ENCODE measurements at regions not wholly inside any gene's neighbourhood (a gene's known extent, or its start where the extent isn't known, plus 50 kb on each side); places are given as distances from the start of the nearest gene placed in this dataset.

- Mint-ChIP-seq H3K36me3 (ENCODE audit: low read depth) (no peaks in the 10 kb centered on the region), H3K27ac (no peak overlapping the region), H3K4me1 (no peaks in the 10 kb centered on the region), H3K27me3 (ENCODE audit: insufficient read depth) (no peaks in the 10 kb centered on the region), H3K4me3 (no peak overlapping the region), H3K9me3 (no peaks in the 10 kb centered on the region)
- Histone ChIP-seq H3K9ac (ENCODE audit: extremely low read depth, low read length, poor library complexity, severe bottlenecking) (no peak overlapping the region), H3K36me3 (ENCODE audit: control insufficient read depth, insufficient read depth, low read length) (no peaks in the 10 kb centered on the region), H3K27me3 (ENCODE audit: control insufficient read depth, insufficient read depth, low read length, poor library complexity, severe bottlenecking) (no peaks in the 10 kb centered on the region), H3K27ac (ENCODE audit: low read depth, low read length) (no peak overlapping the region), H3K9me3 (ENCODE audit: control insufficient read depth, low read length) (no peaks in the 10 kb centered on the region), H3K4me3 (ENCODE audit: low read length) (no peak overlapping the region), H3K4me1 (ENCODE audit: control insufficient read depth, insufficient read depth, low read length) (no peaks in the 10 kb centered on the region)
- 88 to 94% methylated on average over 1 to 2 of the region's 2 CpGs for WGBS, 2 experiments (ENCODE audit: insufficient coverage in 1 of 2, insufficient read length in 1 of 2)
- TF ChIP-seq, protein P1, sequence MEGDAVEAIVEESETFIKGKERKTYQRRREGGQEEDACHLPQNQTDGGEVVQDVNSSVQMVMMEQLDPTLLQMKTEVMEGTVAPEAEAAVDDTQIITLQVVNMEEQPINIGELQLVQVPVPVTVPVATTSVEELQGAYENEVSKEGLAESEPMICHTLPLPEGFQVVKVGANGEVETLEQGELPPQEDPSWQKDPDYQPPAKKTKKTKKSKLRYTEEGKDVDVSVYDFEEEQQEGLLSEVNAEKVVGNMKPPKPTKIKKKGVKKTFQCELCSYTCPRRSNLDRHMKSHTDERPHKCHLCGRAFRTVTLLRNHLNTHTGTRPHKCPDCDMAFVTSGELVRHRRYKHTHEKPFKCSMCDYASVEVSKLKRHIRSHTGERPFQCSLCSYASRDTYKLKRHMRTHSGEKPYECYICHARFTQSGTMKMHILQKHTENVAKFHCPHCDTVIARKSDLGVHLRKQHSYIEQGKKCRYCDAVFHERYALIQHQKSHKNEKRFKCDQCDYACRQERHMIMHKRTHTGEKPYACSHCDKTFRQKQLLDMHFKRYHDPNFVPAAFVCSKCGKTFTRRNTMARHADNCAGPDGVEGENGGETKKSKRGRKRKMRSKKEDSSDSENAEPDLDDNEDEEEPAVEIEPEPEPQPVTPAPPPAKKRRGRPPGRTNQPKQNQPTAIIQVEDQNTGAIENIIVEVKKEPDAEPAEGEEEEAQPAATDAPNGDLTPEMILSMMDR (conservative IDR thresholded peaks at IDR 0.05): no peak
- DNase-seq: no peak
Observed at GRCh38 chr7:10036693-10037092, 937.0 kb upstream of the PHF14 start.

GRCh38 chr7:10038351-10038750 lies 935.3 kb upstream of the PHF14 start:
- H3K9me3 Mint-ChIP-seq: no peaks in the 10 kb centered on the region
- H3K4me1 Mint-ChIP-seq: no peaks in the 10 kb centered on the region
- TF ChIP-seq, protein P1 (conservative IDR thresholded peaks at IDR 0.05): no peak
- Histone ChIP-seq H3K4me1 (ENCODE audit: control insufficient read depth, insufficient read depth, low read length) (no peaks in the 10 kb centered on the region), H3K27me3 (ENCODE audit: control insufficient read depth, insufficient read depth, low read length, poor library complexity, severe bottlenecking) (no peaks in the 10 kb centered on the region), H3K36me3 (ENCODE audit: control insufficient read depth, insufficient read depth, low read length) (no peaks in the 10 kb centered on the region), H3K27ac (ENCODE audit: low read depth, low read length) (no peak overlapping the region), H3K9ac (ENCODE audit: extremely low read depth, low read length, poor library complexity, severe bottlenecking) (no peak overlapping the region), H3K4me3 (ENCODE audit: low read length) (no peak overlapping the region), H3K9me3 (ENCODE audit: control insufficient read depth, low read length) (no peaks in the 10 kb centered on the region)
- WGBS, 2 experiments (ENCODE audit: insufficient coverage in 1 of 2, insufficient read length in 1 of 2): 93% methylated on average over 1 of the region's 1 CpG; no CpG with 5 or more reads in 1 of the 2 experiments
- H3K4me3 Mint-ChIP-seq: no peak overlapping the region
- no peak overlapping the region for H3K27ac Mint-ChIP-seq
- no peak for DNase-seq
- no peaks in the 10 kb centered on the region for H3K27me3 Mint-ChIP-seq (ENCODE audit: insufficient read depth)
- no peaks in the 10 kb centered on the region for H3K36me3 Mint-ChIP-seq (ENCODE audit: low read depth)

DNA sequence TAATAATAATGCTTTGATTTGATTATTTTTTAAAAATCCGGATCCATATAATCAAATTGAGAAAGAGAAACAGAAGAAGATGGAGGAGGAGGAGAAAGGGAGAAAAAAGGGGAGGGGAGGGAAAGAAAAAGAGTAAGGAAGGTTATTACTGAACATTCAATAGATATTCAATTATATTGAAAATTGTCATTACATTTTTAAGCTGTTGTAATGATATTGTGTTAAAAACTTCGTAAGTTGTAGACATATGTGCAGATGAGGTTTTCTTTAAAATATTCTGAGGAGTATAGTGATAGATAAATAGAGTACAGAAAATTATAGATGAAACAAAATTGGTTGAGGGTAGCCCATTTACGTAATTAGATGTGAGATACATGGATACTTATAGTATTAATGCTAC lies 933.0 kb upstream of the PHF14 start:
- no peaks in the 10 kb centered on the region for H3K9me3 Mint-ChIP-seq
- Histone ChIP-seq H3K27me3 (ENCODE audit: control insufficient read depth, insufficient read depth, low read length, poor library complexity, severe bottlenecking) (no peaks in the 10 kb centered on the region), H3K36me3 (ENCODE audit: control insufficient read depth, insufficient read depth, low read length) (no peaks in the 10 kb centered on the region), H3K4me3 (ENCODE audit: low read length) (no peak overlapping the region), H3K9ac (ENCODE audit: extremely low read depth, low read length, poor library complexity, severe bottlenecking) (no peak overlapping the region), H3K4me1 (ENCODE audit: control insufficient read depth, insufficient read depth, low read length) (no peaks in the 10 kb centered on the region), H3K27ac (ENCODE audit: low read depth, low read length) (no peak overlapping the region), H3K9me3 (ENCODE audit: control insufficient read depth, low read length) (no peaks in the 10 kb centered on the region)
- H3K27me3 Mint-ChIP-seq (ENCODE audit: insufficient read depth): no peaks in the 10 kb centered on the region
- H3K36me3 Mint-ChIP-seq (ENCODE audit: low read depth): no peaks in the 10 kb centered on the region
- H3K4me3 Mint-ChIP-seq: no peak overlapping the region
- DNase-seq: no peak
- TF ChIP-seq, protein P1 (conservative IDR thresholded peaks at IDR 0.05): no peak
- no peaks in the 10 kb centered on the region for H3K4me1 Mint-ChIP-seq
- no peak overlapping the region for H3K27ac Mint-ChIP-seq
- 80 to 100% methylated on average over 1 to 2 of the region's 3 CpGs for WGBS, 2 experiments (ENCODE audit: insufficient coverage in 1 of 2, insufficient read length in 1 of 2)
